SH-SY5Y (cell line): ENCODE measurements at regions not wholly inside any gene's neighbourhood (a gene's known extent, or its start where the extent isn't known, plus 50 kb on each side); places are given as distances from the start of the nearest gene placed in this dataset.

Source experiments
- GATA2 ChIP-seq: IDR thresholded peaks from 2 replicates; pipeline ENCODE4 v1.6.1; 2011; ENCODE audit warnings: mild to moderate bottlenecking, low read depth, low read length
- GATA3 ChIP-seq: IDR thresholded peaks from 2 replicates; pipeline ENCODE4 v1.6.1; 2011; ENCODE audit warnings: low read depth, mild to moderate bottlenecking, low read length, moderate library complexity

- TF ChIP-seq GATA2, result no peak
- no peak for TF ChIP-seq GATA3
Measured at GRCh38 chr9:121550041-121550440, 50.4 kb upstream of the GGTA1 start.

- no peak for TF ChIP-seq GATA2
- TF ChIP-seq GATA3, result no peak
Measured at GRCh38 chr9:121550569-121551512, 51.2 kb upstream of the GGTA1 start.

GRCh38 chr9:121551985-121552753 lies 52.5 kb upstream of the GGTA1 start:
- TF ChIP-seq GATA2 (no peak), GATA3 (no peak)

- no peak for TF ChIP-seq GATA2
- no peak for TF ChIP-seq GATA3
Measured at GRCh38 chr9:121556082-121556481, 56.4 kb upstream of the GGTA1 start.

GRCh38 chr9:121556580-121556979 lies 56.9 kb upstream of the GGTA1 start:
- TF ChIP-seq GATA2, result no peak
- no peak for TF ChIP-seq GATA3

GRCh38 chr9:121557581-121558447 lies 58.2 kb upstream of the GGTA1 start:
- TF ChIP-seq GATA2 (no peak), GATA3 (no peak)

- no peak for TF ChIP-seq GATA2
- no peak for TF ChIP-seq GATA3
Measured at GRCh38 chr9:121558473-121558872, 58.8 kb upstream of the GGTA1 start.

GRCh38 chr9:121559183-121559582 lies 59.5 kb upstream of the GGTA1 start:
- no peak for TF ChIP-seq GATA2
- no peak for TF ChIP-seq GATA3

- TF ChIP-seq GATA3 (no peak), GATA2 (no peak)
Measured at GRCh38 chr9:121560921-121561320, 61.3 kb upstream of the GGTA1 start.

GRCh38 chr9:121561385-121562222 lies 62.0 kb upstream of the GGTA1 start:
- TF ChIP-seq GATA2 (no peak), GATA3 (no peak)

- TF ChIP-seq GATA2 (no peak), GATA3 (no peak)
Measured at GRCh38 chr9:121562301-121562700, 62.7 kb upstream of the GGTA1 start.

- TF ChIP-seq GATA2 (no peak), GATA3 (no peak)
Measured at GRCh38 chr9:121563425-121563824, 63.8 kb upstream of the GGTA1 start.

GRCh38 chr9:121563881-121564460 lies 64.3 kb upstream of the GGTA1 start:
- TF ChIP-seq GATA2 (no peak), GATA3 (no peak)
